GM04504 (cell line): ENCODE measurements at regions not wholly inside any gene's neighbourhood (a gene's known extent, or its start where the extent isn't known, plus 50 kb on each side); places are given as distances from the start of the nearest gene placed in this dataset.
"Not testable (repeated sequence)": the region's sequence is repeated elsewhere in the genome, so short reads cannot be mapped to it uniquely, and the experiment has no call there.

Experiments used
- DNase-seq: peaks from one replicate; pipeline ENCODE4 v3.0.0-alpha.2; 2012; ENCODE audit warnings: low read depth

GRCh38 chr5:38148021-38148625, 110.2 kb upstream of the EGFLAM start:
- DNase-seq: no peak

- no peak for DNase-seq
Observed at GRCh38 chr5:38143384-38143783, 115.0 kb upstream of the EGFLAM start.

GRCh38 chr5:38141665-38142064, 116.7 kb upstream of the EGFLAM start:
- DNase-seq: no peak

GRCh38 chr5:38138574-38138973, 119.8 kb upstream of the EGFLAM start:
- no peak for DNase-seq

GRCh38 chr5:38135486-38136039, 122.8 kb upstream of the EGFLAM start:
- DNase-seq: no peak

- DNase-seq: no peak
Observed at GRCh38 chr5:38134810-38135209, 123.5 kb upstream of the EGFLAM start.

- not testable (repeated sequence) for DNase-seq
Observed at GRCh38 chr5:38134294-38134693, 124.1 kb upstream of the EGFLAM start.

- no peak for DNase-seq
Observed at GRCh38 chr5:38131686-38132085, 126.7 kb upstream of the EGFLAM start.

GRCh38 chr5:38124321-38124720, 134.0 kb upstream of the EGFLAM start:
- DNase-seq: no peak

GRCh38 chr5:38121420-38121819, 136.9 kb upstream of the EGFLAM start:
- DNase-seq: no peak

- no peak for DNase-seq
Observed at GRCh38 chr5:38119836-38120235, 138.5 kb upstream of the EGFLAM start.

- no peak for DNase-seq
Observed at GRCh38 chr5:38117784-38118479, 140.4 kb upstream of the EGFLAM start.

GRCh38 chr5:38115318-38115827, 143.0 kb upstream of the EGFLAM start:
- DNase-seq: no peak

- no peak for DNase-seq
Observed at GRCh38 chr5:38113880-38114279, 144.5 kb upstream of the EGFLAM start.

- DNase-seq: no peak
Observed at GRCh38 chr5:38113456-38113855, 144.9 kb upstream of the EGFLAM start.

- no peak for DNase-seq
Observed at GRCh38 chr5:38112938-38113337, 145.4 kb upstream of the EGFLAM start.

GRCh38 chr5:38110130-38110529, 148.2 kb upstream of the EGFLAM start:
- DNase-seq: no peak

GRCh38 chr5:38107096-38107495, 151.3 kb upstream of the EGFLAM start:
- DNase-seq: no peak

- no peak for DNase-seq
Observed at GRCh38 chr5:38105801-38106200, 152.6 kb upstream of the EGFLAM start.

GRCh38 chr5:38105231-38105570, 153.2 kb upstream of the EGFLAM start:
- DNase-seq: no peak

GRCh38 chr5:38104497-38105230, 153.7 kb upstream of the EGFLAM start:
- DNase-seq: no peak

GRCh38 chr5:38101897-38102296, 156.5 kb upstream of the EGFLAM start:
- no peak for DNase-seq
